ENCODE measurements at regions not wholly inside any gene's neighbourhood (a gene's known extent, or its start where the extent isn't known, plus 50 kb on each side); places are given as distances from the start of the nearest gene placed in this dataset.

GRCh38 chr9:89768051-89768450, 163.2 kb downstream of the GADD45G start:
- H3K9me3 Mint-ChIP-seq (ENCODE audit: unreplicated experiment) = no peaks in the 10 kb centered on the region
- no peaks in the 10 kb centered on the region for H3K4me1 Mint-ChIP-seq (ENCODE audit: unreplicated experiment)
- DNase-seq (ENCODE audit: low spot score) = no peak
- no peak for TF ChIP-seq CTCF (IDR thresholded peaks at IDR 0.05; ENCODE audit: unreplicated experiment)
- no peak overlapping the region for H3K4me3 Mint-ChIP-seq (ENCODE audit: unreplicated experiment)
- no peak overlapping the region for H3K27ac Mint-ChIP-seq (ENCODE audit: unreplicated experiment)
- no peaks in the 10 kb centered on the region for H3K36me3 Mint-ChIP-seq (ENCODE audit: low read depth, unreplicated experiment)
- H3K27me3 Mint-ChIP-seq (ENCODE audit: unreplicated experiment) = no peaks in the 10 kb centered on the region

- no peak for DNase-seq (ENCODE audit: low spot score)
- Mint-ChIP-seq H3K4me1 (ENCODE audit: unreplicated experiment) (no peaks in the 10 kb centered on the region), H3K4me3 (ENCODE audit: unreplicated experiment) (no peak overlapping the region), H3K9me3 (ENCODE audit: unreplicated experiment) (no peaks in the 10 kb centered on the region), H3K27me3 (ENCODE audit: unreplicated experiment) (no peaks in the 10 kb centered on the region), H3K36me3 (ENCODE audit: low read depth, unreplicated experiment) (no peaks in the 10 kb centered on the region), H3K27ac (ENCODE audit: unreplicated experiment) (no peak overlapping the region)
- TF ChIP-seq CTCF (IDR thresholded peaks at IDR 0.05; ENCODE audit: unreplicated experiment) = no peak
Measured at GRCh38 chr9:89768650-89769071, 163.8 kb downstream of the GADD45G start.

- Mint-ChIP-seq H3K9me3 (ENCODE audit: unreplicated experiment) (no peaks in the 10 kb centered on the region), H3K27ac (ENCODE audit: unreplicated experiment) (no peak overlapping the region), H3K36me3 (ENCODE audit: low read depth, unreplicated experiment) (no peaks in the 10 kb centered on the region), H3K4me1 (ENCODE audit: unreplicated experiment) (no peaks in the 10 kb centered on the region), H3K27me3 (ENCODE audit: unreplicated experiment) (no peaks in the 10 kb centered on the region), H3K4me3 (ENCODE audit: unreplicated experiment) (no peak overlapping the region)
- no peak for TF ChIP-seq CTCF (IDR thresholded peaks at IDR 0.05; ENCODE audit: unreplicated experiment)
- DNase-seq (ENCODE audit: low spot score) = no peak
Measured at GRCh38 chr9:89770531-89771174, 165.8 kb downstream of the GADD45G start.

GRCh38 chr9:89771205-89771604, 166.4 kb downstream of the GADD45G start:
- Mint-ChIP-seq H3K4me1 (ENCODE audit: unreplicated experiment) (no peaks in the 10 kb centered on the region), H3K9me3 (ENCODE audit: unreplicated experiment) (no peaks in the 10 kb centered on the region), H3K4me3 (ENCODE audit: unreplicated experiment) (no peak overlapping the region), H3K27ac (ENCODE audit: unreplicated experiment) (no peak overlapping the region), H3K36me3 (ENCODE audit: low read depth, unreplicated experiment) (no peaks in the 10 kb centered on the region), H3K27me3 (ENCODE audit: unreplicated experiment) (no peaks in the 10 kb centered on the region)
- TF ChIP-seq CTCF (IDR thresholded peaks at IDR 0.05; ENCODE audit: unreplicated experiment) = no peak
- DNase-seq (ENCODE audit: low spot score) = no peak

GRCh38 chr9:89773170-89773569, 168.4 kb downstream of the GADD45G start:
- Mint-ChIP-seq H3K27me3 (ENCODE audit: unreplicated experiment) (peaks cover 2% of the 10 kb centered on the region), H3K36me3 (ENCODE audit: low read depth, unreplicated experiment) (no peaks in the 10 kb centered on the region), H3K4me1 (ENCODE audit: unreplicated experiment) (no peaks in the 10 kb centered on the region), H3K27ac (ENCODE audit: unreplicated experiment) (no peak overlapping the region), H3K4me3 (ENCODE audit: unreplicated experiment) (no peak overlapping the region), H3K9me3 (ENCODE audit: unreplicated experiment) (no peaks in the 10 kb centered on the region)
- no peak for DNase-seq (ENCODE audit: low spot score)
- no peak for TF ChIP-seq CTCF (IDR thresholded peaks at IDR 0.05; ENCODE audit: unreplicated experiment)

Measured in endothelial cell (in vitro differentiated cells).